GM23338 (cell line): ENCODE measurements at regions not wholly inside any gene's neighbourhood (a gene's known extent, or its start where the extent isn't known, plus 50 kb on each side); places are given as distances from the start of the nearest gene placed in this dataset.
A peak's percentile ranks its signal among the peaks of the same experiment; 100 is the strongest.

ENCODE experiments used
- ATAC-seq: fragments of 200-7000 bp; cut with Tn5 transposase; 3 replicates; pipeline ENCODE4 v1.9.1; 2020
- DNase-seq: peaks from one replicate; pipeline ENCODE4 v3.0.0-alpha.2; 2015; ENCODE audit warnings: low spot score
- H2AFZ ChIP-seq: fragments of 200-600 bp; sonication (generic); 2 replicates; pipeline ENCODE4 v1.8.0; 2016; ENCODE audit warnings: antibody characterized with exemption, mild to moderate bottlenecking, moderate library complexity
- H3F3A ChIP-seq: fragments of 200-600 bp; sonication (generic); replicated peaks from 2 replicates; pipeline ENCODE4 v1.8.0; 2017; ENCODE audit warnings: antibody characterized with exemption, mixed run types, low read depth
- H3K27ac ChIP-seq: fragments of 200-600 bp; sonication (generic); 2 replicates; pipeline ENCODE4 v1.6.1; 2016; ENCODE audit warnings: low read depth
- H3K27me3 ChIP-seq: fragments of 200-600 bp; sonication (generic); 2 replicates; pipeline ENCODE4 v1.8.0; 2016; ENCODE audit warnings: mild to moderate bottlenecking, mixed run types, moderate library complexity; ENCODE audit not compliant: insufficient read depth
- H3K36me3 ChIP-seq: fragments of 200-600 bp; sonication (generic); 2 replicates; pipeline ENCODE4 v1.8.0; 2016; ENCODE audit warnings: mild to moderate bottlenecking; ENCODE audit not compliant: insufficient read depth
- H3K4me1 ChIP-seq: fragments of 200-600 bp; sonication (generic); 2 replicates; pipeline ENCODE4 v1.8.0; 2016; ENCODE audit warnings: mild to moderate bottlenecking, moderate library complexity; ENCODE audit not compliant: insufficient read depth
- H3K4me2 ChIP-seq: fragments of 200-600 bp; sonication (generic); 2 replicates; pipeline ENCODE4 v1.7.1; 2017; ENCODE audit warnings: mixed run types
- H3K4me3 ChIP-seq: fragments of 200-600 bp; sonication (generic); 2 replicates; pipeline ENCODE4 v1.6.1; 2016; ENCODE audit warnings: mixed run types
- H3K79me2 ChIP-seq: fragments of 200-600 bp; sonication (generic); replicated peaks from 2 replicates; pipeline ENCODE4 v1.8.0; 2017; ENCODE audit warnings: mild to moderate bottlenecking; ENCODE audit not compliant: insufficient read depth
- H3K9me2 ChIP-seq: fragments of 200-600 bp; sonication (generic); 2 replicates; pipeline ENCODE4 v1.8.0; 2017; ENCODE audit not compliant: insufficient read depth
- H4K20me1 ChIP-seq: fragments of 200-600 bp; sonication (generic); replicated peaks from 2 replicates; pipeline ENCODE4 v1.8.0; 2017; ENCODE audit warnings: mild to moderate bottlenecking; ENCODE audit not compliant: insufficient read depth
- H3K27ac Mint-ChIP-seq: 2 replicates; pipeline ENCODE4 v1.8.0; 2020; ENCODE audit warnings: inconsistent platforms, mild to moderate bottlenecking, moderate library complexity, mixed read lengths
- H3K27me3 Mint-ChIP-seq: 3 replicates; pipeline ENCODE4 v1.8.0; 2022; ENCODE audit warnings: low read depth, mild to moderate bottlenecking, moderate library complexity, mixed read lengths, inconsistent platforms; ENCODE audit not compliant: insufficient read depth, poor library complexity
- H3K36me3 Mint-ChIP-seq: 3 replicates; pipeline ENCODE4 v1.8.0; 2021; ENCODE audit warnings: low read depth, mild to moderate bottlenecking, inconsistent platforms, moderate library complexity, mixed read lengths
- H3K4me1 Mint-ChIP-seq: 3 replicates; pipeline ENCODE4 v1.8.0; 2020; ENCODE audit warnings: mild to moderate bottlenecking, inconsistent platforms, mixed read lengths
- H3K4me3 Mint-ChIP-seq: 3 replicates; pipeline ENCODE4 v1.8.0; 2021; ENCODE audit warnings: moderate library complexity, mild to moderate bottlenecking, inconsistent platforms, mixed read lengths
- H3K9me3 Mint-ChIP-seq: 3 replicates; pipeline ENCODE4 v1.8.0; 2020; ENCODE audit warnings: moderate library complexity, mild to moderate bottlenecking, inconsistent platforms, mixed read lengths
- CREB1 ChIP-seq: fragments of 250-450 bp; sonication (Bioruptor Pico); IDR thresholded peaks from 2 replicates; pipeline ENCODE4 v1.5.0; 2020; ENCODE audit warnings: low read depth, mild to moderate bottlenecking, moderate library complexity
- CTCF ChIP-seq, 2 experiments: fragments of 200-600 bp in 1 of 2; sonication (generic) in 1 of 2; conservative IDR thresholded peaks; 2 replicates each; pipeline versions ENCODE4 v1.5.1 to v1.6.1; 2016 to 2017; ENCODE audit warnings: antibody characterized with exemption in 2 of 2, low read depth in 2 of 2, mild to moderate bottlenecking in 2 of 2, moderate library complexity in 1 of 2
- EZH2phosphoT487 ChIP-seq: fragments of 200-600 bp; sonication (generic); IDR thresholded peaks from one replicate; pipeline ENCODE4 v1.8.1; 2018; ENCODE audit warnings: antibody characterized with exemption; ENCODE audit not compliant: unreplicated experiment
- JUNB ChIP-seq: IDR thresholded peaks from one replicate; pipeline ENCODE4 v1.6.1; 2016; ENCODE audit warnings: antibody characterized with exemption; ENCODE audit not compliant: unreplicated experiment
- STAT1 ChIP-seq: IDR thresholded peaks from one replicate; pipeline ENCODE4 v1.6.1; 2016; ENCODE audit warnings: antibody characterized with exemption; ENCODE audit not compliant: unreplicated experiment
- ZNF114 ChIP-seq: fragments of 250-450 bp; sonication (Bioruptor Pico); IDR thresholded peaks from 2 replicates; pipeline ENCODE4 v1.5.0; 2020; ENCODE audit warnings: mild to moderate bottlenecking, moderate library complexity
- ZNF331 ChIP-seq: fragments of 250-450 bp; sonication (Bioruptor Pico); IDR thresholded peaks from 2 replicates; pipeline ENCODE4 v1.5.0; 2020; ENCODE audit warnings: low read depth, mild to moderate bottlenecking, moderate library complexity

GRCh38 chr7:121595758-121596696 is 199.9 kb upstream of the FAM3C start (continued):
- no peak for TF ChIP-seq CTCF (conservative IDR thresholded peaks at IDR 0.05; ENCODE audit: low read depth in 2 of 2)

- Histone ChIP-seq H3K4me1 (no peaks in the 10 kb centered on the region), H3K79me2 (no peaks in the 10 kb centered on the region), H3K36me3 (no peaks in the 10 kb centered on the region; the same call in 1 of the 2 replicates), H3K27me3 (no peaks in the 10 kb centered on the region), H4K20me1 (no peaks in the 10 kb centered on the region), H3K4me2 (no peak overlapping the region), H3K4me3 (no peak overlapping the region), H3K9me2 (no peaks in the 10 kb centered on the region), H3K27ac (no peak overlapping the region), H3F3A (no peaks in the 10 kb centered on the region), H2AFZ (no peak overlapping the region)
- no peak for ATAC-seq
- TF ChIP-seq CTCF (conservative IDR thresholded peaks at IDR 0.05; ENCODE audit: low read depth in 2 of 2) (no peak), EZH2phosphoT487 (no peak)
- Mint-ChIP-seq H3K27ac (no peak overlapping the region), H3K4me1 (peaks cover 5% of the 10 kb centered on the region; the same call in 2 of the 3 replicates), H3K36me3 (peaks cover 5% of the 10 kb centered on the region; the same call in 2 of the 3 replicates), H3K27me3 (no peaks in the 10 kb centered on the region), H3K4me3 (no peak overlapping the region), H3K9me3 (peaks cover 5% of the 10 kb centered on the region; the same call in 1 of the 3 replicates)
- no peak for DNase-seq
Measured at GRCh38 chr7:121591926-121592325, 195.8 kb upstream of the FAM3C start.

GRCh38 chr7:121587435-121587834 is 191.3 kb upstream of the FAM3C start:
- Mint-ChIP-seq H3K27me3 (no peaks in the 10 kb centered on the region), H3K4me1 (peaks cover 5% of the 10 kb centered on the region; the same call in 2 of the 3 replicates), H3K4me3 (no peak overlapping the region), H3K27ac (0 out of 2 replicates have a peak overlapping the region, but pooled peaks have one; percentile 29), H3K36me3 (peaks cover 5% of the 10 kb centered on the region; the same call in 2 of the 3 replicates), H3K9me3 (peaks cover 5% of the 10 kb centered on the region; the same call in 1 of the 3 replicates)
- Histone ChIP-seq H4K20me1 (no peaks in the 10 kb centered on the region), H3K4me1 (no peaks in the 10 kb centered on the region), H3K9me2 (no peaks in the 10 kb centered on the region), H2AFZ (peak overlapping the region; percentile 53; the same call in 1 of the 2 replicates), H3K79me2 (no peaks in the 10 kb centered on the region), H3K27ac (no peak overlapping the region), H3K4me3 (no peak overlapping the region), H3K36me3 (no peaks in the 10 kb centered on the region; the same call in 1 of the 2 replicates), H3F3A (no peaks in the 10 kb centered on the region), H3K4me2 (no peak overlapping the region), H3K27me3 (no peaks in the 10 kb centered on the region)
- DNase-seq (no peak), ATAC-seq (peak; percentile 67)
- TF ChIP-seq JUNB (no peak), CREB1 (no peak), STAT1 (no peak), EZH2phosphoT487 (no peak), ZNF331 (no peak), ZNF114 (CRISPR knock-in tag) (no peak)
